ENCODE measurements at regions not wholly inside any gene's neighbourhood (a gene's known extent, or its start where the extent isn't known, plus 50 kb on each side); places are given as distances from the start of the nearest gene placed in this dataset.
A peak's percentile ranks its signal among the peaks of the same experiment; 100 is the strongest.

- ATAC-seq (no peak), DNase-seq (no peak)
- Mint-ChIP-seq H3K9me3 (ENCODE audit: insufficient read depth) (no peaks in the 10 kb centered on the region), H3K27me3 (ENCODE audit: low read depth) (peaks cover 34% of the 10 kb centered on the region), H3K36me3 (ENCODE audit: low read depth) (no peaks in the 10 kb centered on the region), H3K4me1 (ENCODE audit: low read depth) (peaks cover 6% of the 10 kb centered on the region), H3K4me3 (no peak overlapping the region), H3K27ac (no peak overlapping the region)
- ChIA-PET POLR2A (no interaction called here), CTCF (no interaction called here)
Measured at GRCh38 chr1:50335036-50335435, 88.2 kb downstream of the DMRTA2 start.

GRCh38 chr1:50333595-50333974, 89.7 kb downstream of the DMRTA2 start:
- Mint-ChIP-seq H3K27me3 (ENCODE audit: low read depth) (peaks cover 37% of the 10 kb centered on the region), H3K9me3 (ENCODE audit: insufficient read depth) (no peaks in the 10 kb centered on the region), H3K27ac (no peak overlapping the region), H3K4me3 (peak overlapping the region; percentile 6), H3K36me3 (ENCODE audit: low read depth) (no peaks in the 10 kb centered on the region), H3K4me1 (ENCODE audit: low read depth) (peaks cover 6% of the 10 kb centered on the region)
- ATAC-seq (peak; percentile 89), DNase-seq (peak; percentile 70)
- ChIA-PET POLR2A (interaction anchor here (0.5 kb wide), 1 partner anchor 250 kb away, joined by 3 read pairs; no protein-coding TSS in a partner anchor), CTCF (interaction anchor here (0.7 to 3.4 kb wide), 12 partner anchors 9 to 1656 kb away, joined by 3 to 16 read pairs (median 4); no protein-coding TSS in a partner anchor)

- CTCF ChIA-PET = interaction anchor here (0.7 to 3.4 kb wide), 12 partner anchors 10 to 1655 kb away, joined by 3 to 16 read pairs (median 4); no protein-coding TSS in a partner anchor
- peak overlapping the region; percentile 6 for H3K4me3 Mint-ChIP-seq
- H3K27ac Mint-ChIP-seq = no peak overlapping the region
- peak; percentile 50 for DNase-seq
- peak; percentile 83 for ATAC-seq
- H3K4me1 Mint-ChIP-seq (ENCODE audit: low read depth) = peaks cover 6% of the 10 kb centered on the region
- POLR2A ChIA-PET = interaction anchor here (0.5 kb wide), 1 partner anchor 249 kb away, joined by 3 read pairs; no protein-coding TSS in a partner anchor
- H3K36me3 Mint-ChIP-seq (ENCODE audit: low read depth) = no peaks in the 10 kb centered on the region
- H3K27me3 Mint-ChIP-seq (ENCODE audit: low read depth) = peaks cover 34% of the 10 kb centered on the region
- H3K9me3 Mint-ChIP-seq (ENCODE audit: insufficient read depth) = no peaks in the 10 kb centered on the region
Measured at GRCh38 chr1:50332941-50333594, 90.2 kb downstream of the DMRTA2 start.

- CTCF ChIA-PET = no interaction called here
- no peak for DNase-seq
- Mint-ChIP-seq H3K36me3 (ENCODE audit: low read depth) (no peaks in the 10 kb centered on the region), H3K4me3 (no peak overlapping the region), H3K27me3 (ENCODE audit: low read depth) (peaks cover 30% of the 10 kb centered on the region), H3K27ac (no peak overlapping the region), H3K4me1 (ENCODE audit: low read depth) (peaks cover 6% of the 10 kb centered on the region), H3K9me3 (ENCODE audit: insufficient read depth) (no peaks in the 10 kb centered on the region)
- POLR2A ChIA-PET = no interaction called here
- ATAC-seq = no peak
Measured at GRCh38 chr1:50329332-50329932, 93.8 kb downstream of the DMRTA2 start.

- H3K36me3 Mint-ChIP-seq (ENCODE audit: low read depth) = no peaks in the 10 kb centered on the region
- H3K9me3 Mint-ChIP-seq (ENCODE audit: insufficient read depth) = no peaks in the 10 kb centered on the region
- ATAC-seq (no peak), DNase-seq (no peak)
- CTCF ChIA-PET = no interaction called here
- POLR2A ChIA-PET = no interaction called here
- no peak overlapping the region for H3K4me3 Mint-ChIP-seq
- peaks cover 2% of the 10 kb centered on the region for H3K4me1 Mint-ChIP-seq (ENCODE audit: low read depth)
- peaks cover 26% of the 10 kb centered on the region for H3K27me3 Mint-ChIP-seq (ENCODE audit: low read depth)
- no peak overlapping the region for H3K27ac Mint-ChIP-seq
Measured at GRCh38 chr1:50328552-50328951, 94.7 kb downstream of the DMRTA2 start.

- ChIA-PET CTCF (no interaction called here), POLR2A (no interaction called here)
- ATAC-seq (no peak), DNase-seq (no peak)
- Mint-ChIP-seq H3K4me3 (no peak overlapping the region), H3K27me3 (ENCODE audit: low read depth) (peaks cover 10% of the 10 kb centered on the region), H3K27ac (no peak overlapping the region), H3K4me1 (ENCODE audit: low read depth) (no peaks in the 10 kb centered on the region), H3K36me3 (ENCODE audit: low read depth) (no peaks in the 10 kb centered on the region), H3K9me3 (ENCODE audit: insufficient read depth) (no peaks in the 10 kb centered on the region)
Measured at GRCh38 chr1:50326026-50326425, 97.2 kb downstream of the DMRTA2 start.

- POLR2A ChIA-PET = no interaction called here
- DNase-seq (no peak), ATAC-seq (no peak)
- H3K4me1 Mint-ChIP-seq (ENCODE audit: low read depth) = no peaks in the 10 kb centered on the region
- H3K27ac Mint-ChIP-seq = no peak overlapping the region
- H3K4me3 Mint-ChIP-seq = no peak overlapping the region
- no peaks in the 10 kb centered on the region for H3K36me3 Mint-ChIP-seq (ENCODE audit: low read depth)
- H3K9me3 Mint-ChIP-seq (ENCODE audit: insufficient read depth) = no peaks in the 10 kb centered on the region
- H3K27me3 Mint-ChIP-seq (ENCODE audit: low read depth) = peaks cover under 1% of the 10 kb centered on the region
- CTCF ChIA-PET = no interaction called here
Measured at GRCh38 chr1:50322579-50322978, 100.7 kb downstream of the DMRTA2 start.

GRCh38 chr1:50318428-50318827, 104.8 kb downstream of the DMRTA2 start:
- ChIA-PET CTCF (no interaction called here), POLR2A (no interaction called here)
- DNase-seq (no peak), ATAC-seq (no peak)
- Mint-ChIP-seq H3K27me3 (ENCODE audit: low read depth) (no peaks in the 10 kb centered on the region), H3K9me3 (ENCODE audit: insufficient read depth) (no peaks in the 10 kb centered on the region), H3K36me3 (ENCODE audit: low read depth) (no peaks in the 10 kb centered on the region), H3K4me3 (no peak overlapping the region), H3K27ac (no peak overlapping the region), H3K4me1 (ENCODE audit: low read depth) (no peaks in the 10 kb centered on the region)

- ChIA-PET CTCF (no interaction called here), POLR2A (no interaction called here)
- ATAC-seq = peak; percentile 64
- peaks cover 3% of the 10 kb centered on the region for H3K27me3 Mint-ChIP-seq (ENCODE audit: low read depth)
- no peak overlapping the region for H3K4me3 Mint-ChIP-seq
- H3K27ac Mint-ChIP-seq = no peak overlapping the region
- H3K4me1 Mint-ChIP-seq (ENCODE audit: low read depth) = peaks cover 4% of the 10 kb centered on the region
- no peaks in the 10 kb centered on the region for H3K9me3 Mint-ChIP-seq (ENCODE audit: insufficient read depth)
- peak; percentile 47 for DNase-seq
- H3K36me3 Mint-ChIP-seq (ENCODE audit: low read depth) = no peaks in the 10 kb centered on the region
Measured at GRCh38 chr1:50308878-50309277, 114.4 kb downstream of the DMRTA2 start.

- Mint-ChIP-seq H3K4me3 (no peak overlapping the region), H3K27me3 (ENCODE audit: low read depth) (peaks cover 3% of the 10 kb centered on the region), H3K4me1 (ENCODE audit: low read depth) (no peaks in the 10 kb centered on the region), H3K27ac (no peak overlapping the region), H3K36me3 (ENCODE audit: low read depth) (no peaks in the 10 kb centered on the region), H3K9me3 (ENCODE audit: insufficient read depth) (no peaks in the 10 kb centered on the region)
- CTCF ChIA-PET = no interaction called here
- ATAC-seq (no peak), DNase-seq (no peak)
- POLR2A ChIA-PET = no interaction called here
Measured at GRCh38 chr1:50305808-50306207, 117.4 kb downstream of the DMRTA2 start.

GRCh38 chr1:50300297-50300696, 122.9 kb downstream of the DMRTA2 start:
- DNase-seq (no peak), ATAC-seq (no peak)
- Mint-ChIP-seq H3K27me3 (ENCODE audit: low read depth) (no peaks in the 10 kb centered on the region), H3K9me3 (ENCODE audit: insufficient read depth) (no peaks in the 10 kb centered on the region), H3K27ac (no peak overlapping the region), H3K4me1 (ENCODE audit: low read depth) (no peaks in the 10 kb centered on the region), H3K36me3 (ENCODE audit: low read depth) (no peaks in the 10 kb centered on the region), H3K4me3 (no peak overlapping the region)
- ChIA-PET POLR2A (no interaction called here), CTCF (no interaction called here)

- ChIA-PET CTCF (no interaction called here), POLR2A (no interaction called here)
- Mint-ChIP-seq H3K4me1 (ENCODE audit: low read depth) (no peaks in the 10 kb centered on the region), H3K27me3 (ENCODE audit: low read depth) (no peaks in the 10 kb centered on the region), H3K9me3 (ENCODE audit: insufficient read depth) (no peaks in the 10 kb centered on the region), H3K4me3 (no peak overlapping the region), H3K27ac (no peak overlapping the region), H3K36me3 (ENCODE audit: low read depth) (no peaks in the 10 kb centered on the region)
- ATAC-seq = no peak
- no peak for DNase-seq
Measured at GRCh38 chr1:50295566-50295965, 127.7 kb downstream of the DMRTA2 start.

GRCh38 chr1:50292276-50292675, 131.0 kb downstream of the DMRTA2 start:
- Mint-ChIP-seq H3K36me3 (ENCODE audit: low read depth) (no peaks in the 10 kb centered on the region), H3K27ac (no peak overlapping the region), H3K9me3 (ENCODE audit: insufficient read depth) (no peaks in the 10 kb centered on the region), H3K27me3 (ENCODE audit: low read depth) (no peaks in the 10 kb centered on the region), H3K4me1 (ENCODE audit: low read depth) (no peaks in the 10 kb centered on the region), H3K4me3 (no peak overlapping the region)
- POLR2A ChIA-PET = no interaction called here
- DNase-seq (no peak), ATAC-seq (no peak)
- CTCF ChIA-PET = no interaction called here

All from activated CD8-positive, alpha-beta T cell treated with anti-CD3 and anti-CD28 coated beads, Interleukin-2, amount 10 ng/mL, durations not matched to agents 7 days and 5 days (primary cell).